ENCODE measurements at regions not wholly inside any gene's neighbourhood (a gene's known extent, or its start where the extent isn't known, plus 50 kb on each side); places are given as distances from the start of the nearest gene placed in this dataset.
A peak's percentile ranks its signal among the peaks of the same experiment; 100 is the strongest.
"Not testable (repeated sequence)": the region's sequence is repeated elsewhere in the genome, so short reads cannot be mapped to it uniquely, and the experiment has no call there.

DNA sequence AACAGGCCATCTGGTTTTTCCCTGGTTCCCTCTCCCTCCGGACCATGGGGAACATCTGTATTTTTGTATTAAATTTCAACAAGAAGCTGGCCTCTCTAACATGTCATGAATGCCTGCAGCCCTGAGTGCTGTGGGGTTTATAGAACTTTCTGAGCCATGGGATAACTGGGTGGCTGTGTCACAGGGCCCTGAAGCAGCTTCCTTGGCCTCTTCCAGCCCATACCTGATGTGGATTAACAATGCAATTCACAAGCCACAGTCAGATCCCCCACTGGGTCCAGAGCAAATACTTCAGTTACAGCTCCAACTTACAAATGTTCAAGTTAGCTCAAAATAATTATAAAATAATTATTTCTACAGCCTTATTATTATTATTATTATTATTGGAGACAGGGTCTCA is 307.8 kb upstream of the CELF4 start:
- no peak for DNase-seq (ENCODE audit: low read depth in 4 of 4, low spot score in 3 of 4)

DNA sequence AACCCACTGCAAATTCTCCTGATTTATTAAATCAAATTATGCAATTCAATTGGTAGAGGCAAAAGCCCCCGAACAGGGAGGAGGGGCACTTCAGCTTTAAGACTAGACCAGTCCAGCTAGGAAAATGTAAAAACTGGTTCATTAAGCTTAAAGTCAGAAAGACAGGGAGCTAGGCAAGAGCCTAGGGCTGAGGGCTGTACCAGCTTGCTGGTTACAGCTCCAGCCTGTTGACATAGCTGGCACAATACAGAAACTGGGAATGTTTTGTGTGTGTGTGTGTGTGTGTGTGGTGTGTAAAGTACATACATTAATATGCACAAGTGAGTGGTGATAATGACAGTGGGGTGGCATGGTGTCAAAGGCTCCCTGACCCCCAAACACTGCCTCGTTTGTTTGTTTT is 307.0 kb upstream of the CELF4 start:
- DNase-seq (ENCODE audit: low read depth in 4 of 4, low spot score in 3 of 4), result no peak

DNA sequence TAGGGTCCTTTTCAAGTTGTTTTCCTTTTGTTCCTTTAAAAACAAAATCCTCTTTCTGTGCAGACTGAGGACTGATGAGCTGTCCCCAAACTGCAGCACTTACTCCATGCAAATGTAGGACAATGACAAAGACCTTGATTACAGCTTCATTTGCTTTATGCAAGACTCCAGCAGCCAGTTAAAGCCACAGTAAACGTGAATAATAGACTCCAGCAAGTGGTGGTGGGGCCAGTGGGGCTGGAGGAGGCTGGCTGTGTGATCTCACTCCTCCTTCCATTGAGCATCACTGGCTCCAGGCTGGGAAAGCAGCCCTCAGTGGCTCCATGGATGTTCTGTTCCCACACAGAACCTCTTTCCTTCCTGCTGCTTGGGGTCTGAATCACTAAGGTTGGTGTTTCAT is 306.0 kb upstream of the CELF4 start:
- DNase-seq (ENCODE audit: low read depth in 4 of 4, low spot score in 3 of 4), result no peak

DNA sequence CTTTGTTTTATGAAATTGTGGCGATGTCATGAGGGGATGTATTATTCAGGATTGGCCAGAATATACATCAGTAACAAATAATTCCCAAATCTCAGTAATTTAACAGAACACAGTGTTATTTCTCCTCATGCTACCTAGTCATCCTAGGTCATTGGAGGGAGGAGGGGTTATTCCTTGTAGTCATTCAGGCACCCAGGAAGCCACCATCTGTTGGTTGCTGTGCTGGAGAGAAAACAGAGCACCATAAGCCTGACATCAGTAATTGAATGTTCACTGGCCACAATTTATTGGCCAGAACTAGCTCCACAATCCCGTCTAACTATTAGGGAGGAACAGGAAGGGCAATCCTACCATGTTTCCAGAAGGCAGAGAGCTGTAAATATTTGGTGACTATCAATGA is 303.5 kb upstream of the CELF4 start:
- DNase-seq (ENCODE audit: low read depth in 4 of 4, low spot score in 3 of 4), result no peak

DNA sequence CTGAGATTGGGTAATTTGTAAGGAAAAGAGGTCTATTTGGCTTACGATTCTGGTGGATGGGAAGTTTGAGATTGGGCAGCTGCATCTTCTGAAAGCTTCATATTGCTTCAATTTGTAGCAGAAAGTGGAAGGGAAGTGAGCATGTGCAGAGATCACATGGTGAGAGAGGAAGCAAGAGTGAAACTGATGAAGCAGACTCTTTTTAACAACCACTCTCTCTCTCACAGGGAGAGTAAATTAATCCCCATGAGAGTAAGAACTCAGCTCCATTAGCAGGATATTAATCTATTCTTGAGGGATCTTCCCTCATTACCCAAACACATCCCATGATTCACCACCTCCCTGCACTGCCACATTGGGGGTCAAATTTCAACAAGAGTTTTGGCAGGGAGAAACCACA is 298.5 kb upstream of the CELF4 start:
- DNase-seq (ENCODE audit: low read depth in 4 of 4, low spot score in 3 of 4), result no peak

DNA sequence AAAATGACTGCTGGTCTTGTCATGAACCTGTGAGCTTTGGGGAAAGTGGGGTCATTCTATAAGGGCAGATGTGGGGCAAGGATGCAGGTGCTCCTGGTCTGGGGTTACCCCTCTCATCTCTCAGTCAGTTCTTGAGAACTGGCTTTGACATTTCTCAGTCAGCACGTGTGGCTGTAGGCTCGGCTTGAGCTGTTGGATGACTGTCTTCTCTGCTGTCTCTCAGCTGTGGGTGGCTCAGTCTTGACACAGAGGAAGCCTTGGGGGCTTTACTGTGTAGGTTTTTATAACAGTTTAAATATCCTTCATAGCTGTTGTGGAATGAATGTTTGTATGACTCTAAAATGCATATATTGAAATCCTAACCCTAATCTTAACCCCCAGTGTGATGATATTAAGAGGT is 296.4 kb upstream of the CELF4 start:
- DNase-seq (ENCODE audit: low read depth in 4 of 4, low spot score in 3 of 4), result no peak

DNA sequence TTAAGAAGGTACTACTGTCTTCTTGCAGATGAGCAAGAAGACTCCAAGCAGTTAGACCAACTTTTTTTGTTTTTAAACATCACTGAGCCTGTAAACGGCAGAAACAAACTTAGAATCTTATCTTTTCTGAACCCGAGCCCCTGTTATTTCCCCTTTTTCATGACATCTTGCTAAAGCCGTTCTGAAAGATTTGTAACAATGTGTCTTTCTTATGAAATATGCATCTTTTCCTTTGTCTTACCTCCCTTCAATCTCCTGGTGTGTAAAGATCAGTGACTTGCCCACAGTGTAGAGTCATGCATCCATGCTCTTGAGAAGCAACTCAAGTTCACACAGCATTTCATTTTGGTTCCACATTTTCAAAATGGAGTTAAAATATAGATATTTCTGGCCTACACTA is 288.8 kb upstream of the CELF4 start:
- DNase-seq (ENCODE audit: low read depth in 4 of 4, low spot score in 3 of 4), result no peak

DNA sequence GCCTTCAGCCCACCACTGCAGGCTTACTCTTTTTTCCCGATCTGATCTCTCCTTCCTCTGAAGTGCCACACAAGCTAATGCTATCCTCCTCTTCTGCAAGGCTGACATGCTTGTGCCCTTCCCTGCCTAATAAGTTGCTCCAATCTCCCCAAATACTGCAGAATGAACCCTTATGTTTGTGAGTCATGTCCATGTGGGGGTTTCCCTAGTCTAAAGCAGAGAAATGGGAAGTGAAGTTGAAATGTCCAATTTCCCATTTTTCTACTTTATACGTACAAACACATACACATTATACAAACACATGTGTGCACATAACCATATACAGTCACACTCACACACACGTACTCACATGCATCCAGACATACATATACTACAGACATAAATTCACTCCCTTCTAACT is 288.1 kb upstream of the CELF4 start:
- no peak for DNase-seq (ENCODE audit: low read depth in 4 of 4, low spot score in 3 of 4)

DNA sequence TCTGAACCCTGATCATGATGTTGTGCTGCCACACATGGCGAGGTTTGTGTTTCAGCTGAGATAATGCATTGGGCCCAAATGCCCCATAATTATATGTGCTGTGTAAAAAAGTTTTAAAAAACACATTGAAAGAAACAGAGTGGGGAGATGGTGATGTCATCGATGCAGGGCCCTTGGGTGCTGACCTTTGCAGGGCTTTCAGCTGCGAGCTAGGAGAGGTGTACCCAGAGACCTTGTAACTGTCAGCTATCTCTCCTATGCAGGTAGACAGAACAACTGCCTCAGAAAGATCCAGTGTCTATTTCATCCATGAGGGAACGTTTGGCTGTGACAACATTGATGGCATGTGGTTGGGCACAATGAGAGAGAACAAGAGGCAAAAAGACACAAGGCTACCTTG is 286.9 kb upstream of the CELF4 start:
- DNase-seq (ENCODE audit: low read depth in 4 of 4, low spot score in 3 of 4), result no peak

DNA sequence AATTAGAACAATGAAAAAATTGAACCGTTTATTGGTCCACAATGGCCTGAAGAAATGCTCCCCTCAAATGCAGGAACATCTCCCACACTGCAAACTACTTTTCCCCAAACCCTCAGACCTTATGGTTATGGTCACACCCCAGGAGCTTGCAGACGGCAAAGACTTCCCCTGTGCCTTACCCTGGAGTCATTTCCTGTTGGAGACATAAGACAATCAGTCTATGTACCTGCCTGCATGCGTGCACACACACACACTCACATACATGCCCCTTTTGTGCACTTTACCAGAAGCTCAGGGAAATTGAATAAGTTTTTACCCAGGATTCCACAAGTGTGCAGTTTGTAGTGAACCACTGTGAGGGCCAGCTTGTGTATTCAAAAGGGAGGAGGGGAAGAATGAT is 281.9 kb upstream of the CELF4 start:
- DNase-seq (ENCODE audit: low read depth in 4 of 4, low spot score in 3 of 4), result no peak

DNA sequence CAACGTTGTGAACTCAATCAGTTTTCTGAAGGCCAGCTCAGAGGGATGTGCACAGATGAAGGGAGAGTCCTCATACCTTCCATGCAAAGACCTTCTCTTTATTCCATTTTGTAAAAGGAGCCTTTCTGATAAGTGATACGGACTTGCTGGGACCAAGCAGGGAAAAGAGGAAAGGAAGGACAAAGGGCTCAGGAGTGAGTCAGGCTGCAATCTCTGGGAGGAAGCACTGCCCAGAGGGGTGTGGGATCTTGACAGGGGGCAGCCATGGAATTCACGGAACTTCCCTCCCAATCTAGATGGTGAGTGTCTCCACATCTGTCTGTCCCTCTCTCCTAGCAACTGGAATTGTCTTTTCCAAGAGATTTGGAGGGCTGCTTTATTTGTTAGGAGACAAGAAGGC is 281.4 kb upstream of the CELF4 start:
- DNase-seq (ENCODE audit: low read depth in 4 of 4, low spot score in 3 of 4), result no peak

DNA sequence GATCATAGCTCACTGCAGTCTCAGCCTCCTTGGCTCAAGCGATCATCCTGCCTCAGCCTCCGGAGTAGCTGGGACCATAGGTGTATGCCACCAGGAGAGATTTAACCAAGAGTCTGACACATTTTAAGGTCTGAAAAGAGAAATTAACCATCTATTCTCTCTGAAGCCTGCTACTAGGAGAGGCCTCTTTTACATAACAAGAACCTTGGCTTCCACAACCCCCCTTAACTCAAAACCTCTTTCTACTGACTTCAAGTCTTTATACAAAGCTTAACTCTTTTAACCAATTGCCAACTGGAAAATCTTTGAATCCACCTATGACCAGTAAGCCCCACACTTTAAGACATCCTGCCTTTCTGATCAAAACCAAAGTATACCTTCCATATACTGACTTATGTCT is 279.9 kb upstream of the CELF4 start:
- no peak for DNase-seq (ENCODE audit: low read depth in 4 of 4, low spot score in 3 of 4)

DNA sequence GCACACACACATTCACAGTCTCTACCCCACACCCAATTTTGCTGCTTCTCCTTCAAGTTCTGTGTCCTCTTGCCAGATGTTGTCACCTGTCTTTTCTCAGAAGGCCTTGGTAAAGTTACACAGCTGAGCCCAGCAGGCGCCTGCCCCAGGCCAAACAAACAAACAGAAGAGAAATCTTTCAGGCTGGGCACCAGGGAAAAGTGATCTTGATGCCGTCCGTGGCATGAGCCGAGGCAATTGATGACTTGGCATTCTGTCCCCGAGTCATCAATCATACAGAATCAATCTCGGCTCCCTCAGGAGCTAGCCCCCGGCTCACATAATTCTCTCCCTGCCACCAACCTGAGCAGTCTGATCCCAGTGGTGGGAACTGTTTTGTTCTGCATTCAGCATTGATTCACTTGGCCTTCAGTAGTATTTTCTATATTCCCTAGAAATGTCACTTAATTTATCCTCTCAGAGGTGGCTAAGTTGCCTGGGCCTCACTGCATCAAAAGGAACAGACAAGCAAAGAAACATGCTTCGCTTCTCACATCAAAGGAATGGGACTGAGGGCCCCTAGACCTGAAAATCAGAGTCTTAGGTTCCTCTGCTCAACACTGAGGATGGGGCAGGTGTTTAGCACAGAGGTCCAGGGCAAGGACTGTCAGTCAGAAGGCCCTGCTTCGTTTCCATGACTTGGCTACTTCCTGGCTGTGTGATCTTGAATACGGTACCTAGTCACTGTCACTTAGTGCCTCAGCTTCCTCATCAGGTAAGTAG is 278.8 kb upstream of the CELF4 start:
- DNase-seq (ENCODE audit: low read depth in 4 of 4, low spot score in 3 of 4), result no peak

DNA sequence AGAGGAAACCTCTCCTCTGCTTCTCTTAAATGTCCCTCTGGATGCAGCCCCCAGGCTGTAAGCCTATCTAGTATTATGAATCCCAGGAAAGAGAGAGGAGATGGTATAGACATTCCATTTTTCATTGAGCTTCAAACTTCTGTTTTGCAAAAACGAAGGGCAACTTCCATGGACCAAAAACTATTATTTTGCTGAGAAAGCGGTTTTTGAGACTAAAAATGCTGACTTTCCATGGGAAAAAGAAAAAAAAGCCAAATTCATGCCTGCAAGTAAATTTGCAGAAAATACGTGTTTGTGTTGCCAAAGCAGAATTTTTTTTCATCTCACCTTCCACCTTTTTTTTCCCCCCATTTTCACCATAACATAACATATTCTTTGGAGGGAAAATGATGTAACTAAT is 272.5 kb upstream of the CELF4 start:
- DNase-seq (ENCODE audit: low read depth in 4 of 4, low spot score in 3 of 4), result no peak

DNA sequence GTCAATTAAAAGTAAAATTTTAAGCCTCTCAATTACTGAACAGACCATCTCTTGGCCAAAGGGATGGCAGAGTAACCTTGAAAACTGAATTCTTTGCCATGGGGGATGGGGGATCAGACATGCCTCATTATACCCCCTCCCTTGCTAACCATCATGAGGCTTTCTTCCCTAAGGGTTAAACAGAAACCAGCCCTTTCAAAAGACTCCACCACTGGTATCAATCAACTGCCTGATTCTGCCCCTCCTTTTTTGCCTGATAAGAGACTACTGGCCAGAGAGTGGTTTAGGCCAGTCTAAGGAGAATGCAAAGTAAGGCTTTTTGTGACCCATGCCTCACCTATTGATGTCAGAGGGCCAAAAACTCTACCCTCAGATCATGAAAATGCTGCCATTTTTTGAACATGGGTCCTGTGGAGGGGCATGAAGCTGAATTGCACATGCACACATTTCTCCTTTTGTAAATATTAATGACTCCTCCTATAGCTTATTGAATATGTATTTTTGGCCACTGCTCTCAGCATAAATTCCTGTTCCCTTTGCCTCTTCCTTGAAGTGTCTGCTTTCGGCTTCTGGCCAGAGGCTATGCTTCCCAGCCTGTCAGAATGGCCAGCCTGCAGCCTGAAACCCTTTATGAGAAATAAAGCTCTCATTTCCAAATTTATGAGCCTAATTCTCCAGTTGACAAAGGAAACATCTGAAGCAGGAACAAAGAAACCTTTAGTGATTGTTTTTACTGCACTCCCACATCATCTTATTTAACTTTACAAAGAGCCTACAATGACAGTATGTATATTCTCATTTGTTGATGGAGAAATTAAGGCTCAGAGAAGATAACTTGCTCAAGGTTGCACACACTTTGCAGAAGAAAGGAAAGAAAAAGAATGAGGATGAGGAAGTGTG is 270.7 kb upstream of the CELF4 start:
- DNase-seq (ENCODE audit: low read depth in 4 of 4, low spot score in 3 of 4), result no peak

DNA sequence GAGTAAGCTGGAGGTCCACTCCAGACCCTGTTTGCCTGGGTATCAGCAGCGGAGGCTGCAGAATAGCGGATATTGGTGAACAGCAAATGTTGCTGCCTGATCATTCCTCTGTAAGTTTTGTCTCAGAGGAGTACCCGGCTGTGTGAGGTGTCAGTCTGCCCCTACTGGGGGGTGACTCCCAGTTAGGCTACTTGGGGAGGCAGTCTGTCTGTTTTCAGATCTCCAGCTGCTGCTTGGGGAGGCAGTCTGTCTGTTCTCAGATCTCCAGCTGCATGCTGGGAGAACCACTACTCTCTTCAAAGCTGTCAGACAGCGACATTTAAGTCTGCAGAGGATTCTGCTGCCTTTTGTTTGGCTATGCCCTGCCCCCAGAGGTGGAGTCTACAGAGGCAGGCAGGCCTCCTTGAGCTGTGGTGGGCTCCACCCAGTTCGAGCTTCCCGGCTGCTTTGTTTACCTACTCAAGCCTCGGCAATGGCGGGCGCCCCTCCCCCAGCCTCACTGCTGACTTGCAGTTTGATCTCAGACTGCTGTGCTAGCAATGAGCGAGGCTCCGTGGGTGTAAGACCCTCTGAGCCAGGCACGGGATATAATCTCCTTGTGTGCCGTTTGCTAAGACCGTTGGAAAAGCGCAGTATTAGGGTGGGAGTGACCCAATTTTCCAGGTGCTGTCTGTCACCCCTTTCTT is 266.6 kb upstream of the CELF4 start:
- DNase-seq (ENCODE audit: low read depth in 4 of 4, low spot score in 3 of 4), result not testable (repeated sequence)

DNA sequence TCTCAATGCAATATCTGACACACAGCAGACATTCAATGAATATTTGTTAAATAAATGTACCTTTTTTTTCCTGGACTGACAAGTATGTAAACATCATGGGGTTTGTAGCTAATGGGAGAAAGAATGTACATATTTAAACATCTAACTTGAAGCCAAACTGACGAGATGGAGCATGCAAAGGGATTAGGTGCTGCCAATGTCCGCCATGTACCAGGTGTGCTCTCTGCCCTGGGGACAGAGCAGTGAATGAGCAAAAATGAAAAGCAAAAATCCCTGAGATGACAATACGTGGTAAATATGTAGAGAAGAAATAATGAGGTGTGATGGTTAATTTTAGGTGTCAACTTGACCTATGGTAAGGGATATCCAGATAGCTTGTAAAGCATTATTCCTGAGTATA is 247.4 kb upstream of the CELF4 start:
- no peak for DNase-seq (ENCODE audit: low read depth in 4 of 4, low spot score in 3 of 4)

DNA sequence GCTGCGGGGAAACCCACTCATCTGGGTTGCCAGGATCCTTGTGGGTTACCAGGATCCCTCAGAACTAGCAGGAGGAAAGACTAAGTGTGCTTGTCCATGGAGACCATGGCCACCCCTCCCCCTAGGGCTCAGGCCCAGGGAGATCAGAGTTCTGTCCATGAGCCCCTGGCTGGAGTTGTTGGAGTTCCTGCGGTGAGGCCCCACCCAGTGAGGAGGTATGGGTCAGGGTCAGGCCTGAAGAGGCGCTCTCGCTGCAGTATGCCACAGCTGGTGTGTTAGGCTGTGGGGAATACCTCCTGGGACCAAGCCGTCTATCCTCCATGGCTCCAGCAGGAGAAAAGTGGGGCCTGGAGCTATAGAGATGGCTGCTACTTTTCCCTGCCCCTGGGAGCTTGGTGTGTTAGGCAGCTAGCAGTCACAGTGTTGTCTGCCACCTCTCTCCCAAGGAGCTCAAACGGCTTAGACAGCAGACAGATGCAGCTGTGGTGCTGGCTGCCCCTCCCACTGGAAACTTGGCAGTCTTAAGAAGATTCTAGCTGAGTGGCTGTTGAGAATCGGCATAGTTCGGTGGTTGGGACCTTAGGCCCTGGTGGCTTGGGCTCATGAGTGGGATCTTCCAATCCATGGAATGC is 240.3 kb upstream of the CELF4 start:
- no peak for DNase-seq (ENCODE audit: low read depth in 4 of 4, low spot score in 3 of 4)

DNA sequence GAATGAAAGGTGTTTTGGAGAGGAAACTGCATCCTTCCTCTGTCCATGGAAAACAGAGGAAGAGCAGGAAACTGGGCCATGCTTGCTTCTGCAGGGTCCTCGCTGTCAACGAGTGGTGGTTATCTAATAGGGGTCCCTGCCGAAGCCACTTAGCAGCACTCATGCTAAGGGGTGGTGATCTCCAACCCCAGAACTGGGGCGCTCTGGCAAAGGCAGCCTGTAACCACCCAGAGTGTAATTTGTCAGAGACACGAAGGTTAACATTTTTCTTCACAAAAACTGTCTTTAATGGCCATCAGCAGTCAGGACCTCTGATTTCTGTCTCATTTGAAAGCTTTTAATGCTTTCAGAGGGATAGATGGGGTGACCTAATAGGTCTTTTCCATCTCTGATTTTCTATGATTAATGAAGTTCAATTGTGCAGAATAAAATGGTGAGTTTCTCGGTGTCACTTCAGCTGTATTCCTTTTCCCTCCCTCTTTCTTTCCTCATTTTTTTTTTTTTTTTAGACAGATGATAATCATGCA is 231.3 kb upstream of the CELF4 start:
- no peak for DNase-seq (ENCODE audit: low read depth in 4 of 4, low spot score in 3 of 4)

DNA sequence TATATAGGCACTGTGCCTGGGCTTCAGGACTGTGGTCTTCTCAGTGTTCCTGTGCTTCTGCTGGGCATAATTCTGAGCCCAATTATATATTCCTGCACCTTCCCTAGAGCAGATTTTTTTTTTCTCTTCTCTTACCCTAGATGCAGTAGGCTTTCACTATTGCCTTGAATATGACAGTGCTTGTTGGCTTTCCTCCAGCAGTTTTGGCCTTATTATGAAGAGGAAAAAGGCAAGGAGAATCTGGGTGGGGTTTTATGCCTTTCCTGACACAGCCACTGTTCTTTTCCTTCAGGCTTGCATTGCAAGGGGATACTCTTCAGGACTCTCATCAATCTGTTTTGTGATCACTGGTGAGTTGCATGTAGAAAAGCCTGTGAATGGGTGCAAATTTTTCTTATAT is 221.9 kb upstream of the CELF4 start:
- no peak for DNase-seq (ENCODE audit: low read depth in 4 of 4, low spot score in 3 of 4)

DNA sequence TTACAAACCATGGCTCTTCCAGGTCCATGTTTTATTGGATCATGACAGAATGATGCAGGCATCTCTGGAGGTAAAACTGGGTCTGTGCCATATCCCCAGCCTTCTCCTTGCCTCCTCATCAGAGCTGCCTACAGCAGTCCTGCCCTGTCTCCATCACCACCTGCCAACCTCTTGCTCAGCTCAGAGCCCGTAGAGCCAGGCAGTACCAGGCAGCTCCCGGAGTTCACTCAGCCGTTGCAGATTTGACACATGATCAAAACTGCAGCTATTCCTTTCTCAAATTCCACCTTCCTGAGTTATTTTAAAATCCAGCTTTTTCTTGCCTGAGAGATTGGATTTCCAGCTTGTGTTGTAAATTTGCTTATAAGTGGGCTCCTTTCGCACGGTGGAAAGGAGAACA is 218.2 kb upstream of the CELF4 start:
- peak in 3 of 4 donors; percentile 14 to 32 (median 18) for DNase-seq (ENCODE audit: low read depth in 4 of 4, low spot score in 3 of 4)
